HG02973 (cell line): ENCODE measurements at regions not wholly inside any gene's neighbourhood (a gene's known extent, or its start where the extent isn't known, plus 50 kb on each side); places are given as distances from the start of the nearest gene placed in this dataset.

Source experiments
- ATAC-seq: cut with Tn5 transposase; IDR thresholded peaks from one replicate; pipeline ENCODE4 v1.9.1; 2021; ENCODE audit warnings: moderate library complexity; ENCODE audit not compliant: unreplicated experiment

DNA sequence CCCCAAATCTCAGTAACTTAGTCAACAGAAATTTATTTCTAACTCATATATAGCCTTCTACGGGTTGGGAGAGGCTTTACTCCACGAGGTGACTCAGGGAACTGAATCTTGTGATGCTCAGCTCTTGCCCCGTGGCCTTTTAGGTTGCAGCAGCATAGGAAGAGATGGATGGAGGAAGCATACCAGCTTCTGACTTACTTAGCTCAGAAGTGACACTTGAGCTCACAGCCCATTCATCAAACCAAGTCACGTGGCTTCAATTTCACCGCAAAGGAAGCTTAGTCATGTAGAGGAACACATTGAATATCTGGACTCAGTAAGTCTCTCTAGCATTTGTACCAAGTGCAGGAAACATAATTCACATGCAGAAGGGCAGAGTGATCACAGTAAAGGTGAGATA, 124.1 kb upstream of the KCNN2 start:
- ATAC-seq = no peak

DNA sequence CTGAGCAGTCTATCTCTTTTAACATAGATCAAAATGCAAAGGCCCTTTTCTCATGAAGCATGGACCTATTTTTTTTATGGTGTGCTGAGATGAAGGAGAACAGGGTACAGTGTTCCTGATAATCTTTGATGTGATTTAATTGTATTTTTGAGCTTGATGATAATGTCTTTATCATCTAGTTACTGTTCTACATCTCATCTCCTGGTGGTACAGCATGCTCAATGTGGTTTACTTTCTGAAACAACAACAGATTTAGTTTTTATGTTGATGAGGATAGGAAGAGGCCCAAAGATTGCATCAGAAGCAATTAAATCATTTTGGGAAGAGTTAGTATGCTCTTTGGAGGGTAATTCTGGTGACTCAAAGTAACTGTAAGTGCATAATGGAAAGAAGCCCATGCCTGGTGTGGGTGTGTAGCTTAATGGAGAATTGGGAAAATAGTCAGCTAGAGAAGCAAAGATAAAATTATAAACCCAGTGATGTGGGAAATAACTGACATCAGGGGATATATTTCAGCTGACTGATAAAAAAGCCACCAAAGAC, 123.0 kb upstream of the KCNN2 start:
- ATAC-seq = no peak

DNA sequence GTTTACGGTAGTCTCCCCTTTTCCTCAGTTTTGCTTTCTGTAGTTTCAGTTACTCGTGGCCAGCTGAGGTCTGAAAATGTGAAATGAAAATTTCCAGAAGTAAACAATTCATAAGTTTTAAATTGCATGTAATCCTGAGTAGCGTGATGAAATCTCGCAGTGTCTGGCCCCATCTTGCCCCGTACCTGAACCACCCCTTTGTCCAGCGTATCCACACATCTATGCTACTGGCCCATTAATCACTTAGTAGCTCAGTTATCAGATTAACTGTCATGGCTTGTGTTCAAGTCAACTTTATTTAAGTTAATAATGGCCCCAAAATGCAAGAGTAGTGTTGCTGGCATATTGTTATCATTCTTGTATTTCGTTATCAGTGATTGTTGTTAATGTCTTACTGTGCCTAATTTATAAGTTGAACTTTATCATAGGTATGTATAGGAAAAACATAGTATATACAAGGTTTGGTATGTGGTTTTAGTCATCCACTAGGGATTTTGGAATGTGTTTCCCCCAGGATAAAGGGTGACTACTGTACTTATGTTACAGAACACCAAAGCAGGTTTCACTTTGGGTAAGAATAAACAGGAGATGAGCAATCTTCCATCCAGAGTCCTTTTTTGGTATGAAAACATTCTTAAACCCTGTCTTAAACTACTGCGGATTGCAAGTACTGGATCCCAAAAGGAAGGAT, 118.4 kb upstream of the KCNN2 start:
- ATAC-seq = no peak

- ATAC-seq = no peak
Measured at GRCh38 chr5:114243972-114244317, 117.9 kb upstream of the KCNN2 start.

GRCh38 chr5:114249823-114250222, 112.0 kb upstream of the KCNN2 start:
- ATAC-seq = no peak

DNA sequence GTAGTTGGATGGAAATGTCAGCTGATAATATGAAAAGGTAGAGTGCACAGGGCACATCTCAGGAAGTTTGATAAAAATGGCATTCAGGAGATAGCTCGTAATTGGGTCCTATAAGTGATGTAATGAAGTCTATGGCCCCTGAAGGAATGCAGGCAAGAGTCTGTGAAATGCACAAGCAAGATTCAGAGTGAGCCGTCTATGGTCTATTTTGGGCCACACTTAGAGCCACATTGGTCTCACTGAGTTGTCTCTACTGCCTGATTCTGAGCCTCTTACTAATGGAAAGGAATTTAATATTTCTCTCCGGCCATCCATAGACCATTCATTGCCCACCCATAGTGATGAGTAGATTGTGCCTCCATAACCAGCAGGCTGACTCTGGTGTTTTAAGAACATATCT, 111.3 kb upstream of the KCNN2 start:
- no peak for ATAC-seq

DNA sequence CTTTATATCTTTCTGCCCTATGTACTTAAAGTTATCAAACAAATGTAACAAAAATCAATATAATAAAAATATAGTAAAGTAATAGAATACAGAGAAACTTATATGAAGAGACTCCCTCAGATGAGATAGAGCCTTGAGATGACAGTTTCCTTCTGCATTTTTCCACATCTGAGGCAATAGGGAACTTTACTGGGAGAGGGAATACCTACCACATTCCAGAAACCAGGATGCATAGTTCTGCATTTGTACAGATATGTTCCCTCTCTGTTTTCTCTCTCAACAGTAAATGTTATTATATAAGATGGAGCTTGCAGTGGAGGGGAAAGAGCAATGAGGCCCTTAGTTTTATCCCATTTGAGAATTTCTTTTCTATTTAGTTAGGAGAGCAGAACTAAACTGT, 109.6 kb upstream of the KCNN2 start:
- no peak for ATAC-seq

- ATAC-seq = no peak
Measured at GRCh38 chr5:114255260-114255659, 106.6 kb upstream of the KCNN2 start.

DNA sequence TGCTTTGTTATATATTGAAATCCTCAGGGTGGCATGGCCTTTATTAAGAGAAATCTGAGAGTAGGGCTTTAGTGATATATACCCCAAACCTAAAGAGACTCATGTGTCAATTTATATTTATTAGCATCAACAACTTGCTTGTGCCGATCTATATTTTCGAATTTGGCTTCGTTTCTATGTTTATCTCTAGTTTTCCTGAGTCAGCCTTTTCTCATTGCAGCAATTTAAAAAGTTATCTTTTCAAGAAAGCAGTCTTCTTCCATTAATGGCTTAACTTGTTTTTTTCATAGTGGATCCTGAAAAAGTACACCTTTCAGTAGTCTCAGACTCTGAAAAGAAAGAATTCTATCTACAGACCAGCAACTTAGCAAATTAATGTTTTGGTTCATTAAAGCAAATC, 99.9 kb upstream of the KCNN2 start:
- ATAC-seq = no peak

DNA sequence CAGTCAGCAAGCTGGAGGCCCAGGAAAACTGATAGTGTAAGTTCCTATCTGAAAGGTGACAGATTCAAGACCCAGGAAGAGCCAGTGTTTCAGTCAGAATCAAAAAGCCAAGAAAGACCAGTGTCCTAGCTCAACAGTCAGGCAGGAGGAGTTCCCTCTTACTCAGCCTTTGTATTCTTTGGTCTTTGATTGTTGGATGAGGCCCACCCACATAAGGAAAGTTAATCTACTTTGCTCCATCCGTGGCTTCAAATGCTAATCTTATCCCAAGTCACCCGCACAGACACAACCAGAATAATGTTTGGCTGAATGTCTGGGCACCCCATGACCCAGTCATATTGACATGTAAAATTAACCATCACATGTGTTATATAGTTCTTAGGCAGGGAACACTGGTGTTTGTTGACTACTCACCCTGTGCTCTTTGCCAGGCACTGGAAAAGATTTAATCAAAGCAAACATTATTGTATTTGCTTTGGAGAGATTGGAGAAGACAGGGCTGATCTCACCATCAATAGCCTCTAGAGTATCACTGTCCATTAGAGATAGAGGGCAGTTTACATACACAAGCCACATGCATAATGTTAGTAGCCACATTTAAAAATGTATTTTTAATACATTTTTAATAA, 96.3 kb upstream of the KCNN2 start:
- no peak for ATAC-seq

DNA sequence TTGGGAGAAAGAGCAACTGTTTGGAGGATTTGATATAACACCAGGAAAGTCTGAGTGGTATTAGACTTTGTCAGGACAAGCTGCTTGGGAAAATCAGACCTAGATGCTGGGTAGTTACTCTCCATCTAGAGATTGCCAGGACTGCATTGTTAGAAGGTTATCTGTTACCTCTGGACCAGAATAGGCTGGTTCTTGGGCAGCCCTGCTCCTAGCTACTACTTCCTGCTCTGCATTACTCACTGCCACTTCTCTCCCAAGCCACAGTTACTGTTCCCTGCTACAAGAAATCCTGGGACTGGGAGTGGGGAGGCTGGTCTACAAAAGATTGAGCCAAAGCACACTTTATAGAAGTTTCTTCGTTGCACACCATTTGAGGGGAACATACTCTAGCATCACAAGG, 95.5 kb upstream of the KCNN2 start:
- no peak for ATAC-seq

- no peak for ATAC-seq
Measured at GRCh38 chr5:114296191-114296590, 65.7 kb upstream of the KCNN2 start.

DNA sequence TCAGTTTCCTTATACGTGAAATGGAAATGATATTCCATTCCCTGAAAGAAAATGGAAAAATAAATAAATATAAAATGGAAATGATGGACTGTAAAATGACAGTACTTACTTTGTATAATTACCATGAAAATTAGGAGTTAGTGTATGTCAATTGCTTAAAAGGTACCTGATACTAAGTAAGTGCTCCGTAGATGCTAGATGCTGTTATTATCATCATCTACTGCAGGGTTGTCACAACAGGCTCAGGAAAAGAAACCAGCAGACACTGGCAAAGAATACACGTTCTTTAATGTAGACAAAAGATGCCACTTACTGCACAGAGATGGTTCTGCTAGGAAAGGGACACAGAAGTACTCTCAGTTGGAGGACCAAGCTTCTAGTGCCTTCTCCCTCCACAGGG, 64.0 kb upstream of the KCNN2 start:
- ATAC-seq = no peak

- no peak for ATAC-seq
Measured at GRCh38 chr5:114305402-114306207, 56.3 kb upstream of the KCNN2 start.

GRCh38 chr5:114308017-114308416, 53.9 kb upstream of the KCNN2 start:
- ATAC-seq = no peak

- no peak for ATAC-seq
Measured at GRCh38 chr5:114308508-114308907, 53.4 kb upstream of the KCNN2 start.

DNA sequence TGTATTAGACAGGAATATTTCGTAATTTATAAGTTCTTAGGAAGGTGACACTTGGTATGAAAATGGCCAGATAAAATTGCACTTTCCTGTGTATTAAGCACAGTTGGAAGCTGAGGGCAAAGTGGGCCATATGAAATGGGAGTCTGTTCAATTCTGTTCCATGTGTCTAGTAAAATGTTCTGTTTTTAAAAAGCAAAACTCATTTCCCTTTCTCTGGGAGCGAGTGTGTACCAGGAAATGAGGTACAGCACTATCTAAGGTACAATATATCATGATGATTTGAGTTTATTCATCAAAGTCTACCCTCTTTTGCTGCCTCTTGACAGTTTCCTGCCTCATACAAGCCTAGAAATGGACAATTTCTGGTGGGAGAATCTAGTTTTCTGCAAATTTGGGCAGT, 51.2 kb upstream of the KCNN2 start:
- no peak for ATAC-seq

GRCh38 chr5:114311281-114311680, 50.6 kb upstream of the KCNN2 start:
- no peak for ATAC-seq

DNA sequence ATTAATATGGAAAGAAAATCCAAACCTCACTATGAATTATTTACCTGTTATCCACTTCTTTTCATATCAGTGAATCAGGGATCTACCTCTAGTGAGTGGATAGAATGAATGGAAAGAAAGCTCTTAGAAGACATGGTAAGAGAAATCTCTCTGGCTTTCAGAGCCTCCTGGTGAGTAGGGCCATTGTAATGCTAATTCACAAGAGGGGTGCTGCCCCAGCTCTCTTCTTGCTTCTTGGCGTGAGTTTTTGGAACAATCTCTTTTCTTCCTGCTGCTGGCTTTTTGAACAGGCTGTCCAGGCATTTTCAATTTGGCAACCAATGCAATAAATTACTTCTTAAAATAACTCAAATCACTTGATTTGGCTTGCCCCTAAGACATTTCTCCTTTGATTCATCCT, 49.9 kb upstream of the KCNN2 start:
- ATAC-seq = no peak
